ENCODE measurements at regions not wholly inside any gene's neighbourhood (a gene's known extent, or its start where the extent isn't known, plus 50 kb on each side); places are given as distances from the start of the nearest gene placed in this dataset.

GRCh38 chr6:102942206-102942605 is 1548.7 kb downstream of the GRIK2 start:
- TF ChIP-seq CTCF (IDR thresholded peaks at IDR 0.05): no peak
- no peak for TF ChIP-seq SP1 (CRISPR knock-in tag; conservative IDR thresholded peaks at IDR 0.05)
- TF ChIP-seq FOXP4 (CRISPR knock-in tag; IDR thresholded peaks at IDR 0.05): no peak
- no peak for TF ChIP-seq RELA (CRISPR knock-in tag; IDR thresholded peaks at IDR 0.05; ENCODE audit: borderline replicate concordance)
- no peak for TF ChIP-seq CREB1 (CRISPR knock-in tag; IDR thresholded peaks at IDR 0.05)
- no peak for TF ChIP-seq ZNF138 (CRISPR knock-in tag; conservative IDR thresholded peaks at IDR 0.05)
- TF ChIP-seq ZBTB21 (CRISPR knock-in tag; IDR thresholded peaks at IDR 0.05; ENCODE audit: borderline replicate concordance): no peak
- no peak for TF ChIP-seq CBFB (CRISPR knock-in tag; IDR thresholded peaks at IDR 0.05; ENCODE audit: low read depth)
- no peak for TF ChIP-seq NFYB (CRISPR knock-in tag; conservative IDR thresholded peaks at IDR 0.05; ENCODE audit: low read depth)
- no peak for TF ChIP-seq ZNF671 (CRISPR knock-in tag; IDR thresholded peaks at IDR 0.05)
- TF ChIP-seq TCF7 (CRISPR knock-in tag; IDR thresholded peaks at IDR 0.05; ENCODE audit: low read depth): no peak
- no peak for TF ChIP-seq KAT7 (CRISPR knock-in tag; IDR thresholded peaks at IDR 0.05; ENCODE audit: borderline replicate concordance)

All from WTC11 (cell line).